GM23338 (cell line): ENCODE measurements at regions not wholly inside any gene's neighbourhood (a gene's known extent, or its start where the extent isn't known, plus 50 kb on each side); places are given as distances from the start of the nearest gene placed in this dataset.

Source experiments
- ATAC-seq: fragments of 200-7000 bp; cut with Tn5 transposase; 3 replicates; pipeline ENCODE4 v1.9.1; 2020
- DNase-seq: peaks from one replicate; pipeline ENCODE4 v3.0.0-alpha.2; 2015; ENCODE audit warnings: low spot score
- H2AFZ ChIP-seq: fragments of 200-600 bp; sonication (generic); 2 replicates; pipeline ENCODE4 v1.8.0; 2016; ENCODE audit warnings: antibody characterized with exemption, mild to moderate bottlenecking, moderate library complexity
- H3F3A ChIP-seq: fragments of 200-600 bp; sonication (generic); replicated peaks from 2 replicates; pipeline ENCODE4 v1.8.0; 2017; ENCODE audit warnings: antibody characterized with exemption, mixed run types, low read depth
- H3K27ac ChIP-seq: fragments of 200-600 bp; sonication (generic); 2 replicates; pipeline ENCODE4 v1.6.1; 2016; ENCODE audit warnings: low read depth
- H3K27me3 ChIP-seq: fragments of 200-600 bp; sonication (generic); 2 replicates; pipeline ENCODE4 v1.8.0; 2016; ENCODE audit warnings: mild to moderate bottlenecking, mixed run types, moderate library complexity; ENCODE audit not compliant: insufficient read depth
- H3K36me3 ChIP-seq: fragments of 200-600 bp; sonication (generic); 2 replicates; pipeline ENCODE4 v1.8.0; 2016; ENCODE audit warnings: mild to moderate bottlenecking; ENCODE audit not compliant: insufficient read depth
- H3K4me1 ChIP-seq: fragments of 200-600 bp; sonication (generic); 2 replicates; pipeline ENCODE4 v1.8.0; 2016; ENCODE audit warnings: mild to moderate bottlenecking, moderate library complexity; ENCODE audit not compliant: insufficient read depth
- H3K4me2 ChIP-seq: fragments of 200-600 bp; sonication (generic); 2 replicates; pipeline ENCODE4 v1.7.1; 2017; ENCODE audit warnings: mixed run types
- H3K4me3 ChIP-seq: fragments of 200-600 bp; sonication (generic); 2 replicates; pipeline ENCODE4 v1.6.1; 2016; ENCODE audit warnings: mixed run types
- H3K79me2 ChIP-seq: fragments of 200-600 bp; sonication (generic); replicated peaks from 2 replicates; pipeline ENCODE4 v1.8.0; 2017; ENCODE audit warnings: mild to moderate bottlenecking; ENCODE audit not compliant: insufficient read depth
- H3K9me2 ChIP-seq: fragments of 200-600 bp; sonication (generic); 2 replicates; pipeline ENCODE4 v1.8.0; 2017; ENCODE audit not compliant: insufficient read depth
- H4K20me1 ChIP-seq: fragments of 200-600 bp; sonication (generic); replicated peaks from 2 replicates; pipeline ENCODE4 v1.8.0; 2017; ENCODE audit warnings: mild to moderate bottlenecking; ENCODE audit not compliant: insufficient read depth
- H3K27ac Mint-ChIP-seq: 2 replicates; pipeline ENCODE4 v1.8.0; 2020; ENCODE audit warnings: inconsistent platforms, mild to moderate bottlenecking, moderate library complexity, mixed read lengths
- H3K27me3 Mint-ChIP-seq: 3 replicates; pipeline ENCODE4 v1.8.0; 2022; ENCODE audit warnings: low read depth, mild to moderate bottlenecking, moderate library complexity, mixed read lengths, inconsistent platforms; ENCODE audit not compliant: insufficient read depth, poor library complexity
- H3K36me3 Mint-ChIP-seq: 3 replicates; pipeline ENCODE4 v1.8.0; 2021; ENCODE audit warnings: low read depth, mild to moderate bottlenecking, inconsistent platforms, moderate library complexity, mixed read lengths
- H3K4me1 Mint-ChIP-seq: 3 replicates; pipeline ENCODE4 v1.8.0; 2020; ENCODE audit warnings: mild to moderate bottlenecking, inconsistent platforms, mixed read lengths
- H3K4me3 Mint-ChIP-seq: 3 replicates; pipeline ENCODE4 v1.8.0; 2021; ENCODE audit warnings: moderate library complexity, mild to moderate bottlenecking, inconsistent platforms, mixed read lengths
- H3K9me3 Mint-ChIP-seq: 3 replicates; pipeline ENCODE4 v1.8.0; 2020; ENCODE audit warnings: moderate library complexity, mild to moderate bottlenecking, inconsistent platforms, mixed read lengths
- CREB1 ChIP-seq: fragments of 250-450 bp; sonication (Bioruptor Pico); IDR thresholded peaks from 2 replicates; pipeline ENCODE4 v1.5.0; 2020; ENCODE audit warnings: low read depth, mild to moderate bottlenecking, moderate library complexity
- EZH2 ChIP-seq: fragments of 200-600 bp; sonication (generic); IDR thresholded peaks from one replicate; pipeline ENCODE4 v1.8.0; 2017; ENCODE audit warnings: antibody characterized with exemption, mild to moderate bottlenecking, low read depth; ENCODE audit not compliant: unreplicated experiment
- NANOG ChIP-seq: IDR thresholded peaks from 2 replicates; pipeline ENCODE4 v1.6.1; 2016; ENCODE audit warnings: antibody characterized with exemption, borderline replicate concordance
- POLR2AphosphoS5 ChIP-seq: IDR thresholded peaks from 2 replicates; pipeline ENCODE4 v1.6.1; 2016; ENCODE audit warnings: antibody characterized with exemption, low read depth
- STAT1 ChIP-seq: IDR thresholded peaks from one replicate; pipeline ENCODE4 v1.6.1; 2016; ENCODE audit warnings: antibody characterized with exemption; ENCODE audit not compliant: unreplicated experiment
- ZNF331 ChIP-seq: fragments of 250-450 bp; sonication (Bioruptor Pico); IDR thresholded peaks from 2 replicates; pipeline ENCODE4 v1.5.0; 2020; ENCODE audit warnings: low read depth, mild to moderate bottlenecking, moderate library complexity
- TF ChIP-seq, protein P1 (sequence below): IDR thresholded peaks from one replicate; pipeline ENCODE4 v1.6.1; 2018; ENCODE audit warnings: antibody characterized with exemption; ENCODE audit not compliant: unreplicated experiment
- TF ChIP-seq, protein P2 (sequence below): IDR thresholded peaks from 2 replicates; pipeline ENCODE4 v1.6.1; 2016; ENCODE audit warnings: antibody characterized with exemption
- TF ChIP-seq, protein P3 (sequence below), 2 experiments: fragments of 200-600 bp in 1 of 2; sonication (generic) in 1 of 2; conservative IDR thresholded peaks; 2 replicates each; pipeline versions ENCODE4 v1.5.1 to v1.6.1; 2016 to 2017; ENCODE audit warnings: antibody characterized with exemption in 2 of 2, low read depth in 2 of 2, mild to moderate bottlenecking in 2 of 2, moderate library complexity in 1 of 2
- TF ChIP-seq, protein P4 (sequence below): fragments of 250-450 bp; sonication (Bioruptor Pico); IDR thresholded peaks from 2 replicates; pipeline ENCODE4 v1.5.0; 2020; ENCODE audit warnings: mild to moderate bottlenecking, moderate library complexity

DNA sequence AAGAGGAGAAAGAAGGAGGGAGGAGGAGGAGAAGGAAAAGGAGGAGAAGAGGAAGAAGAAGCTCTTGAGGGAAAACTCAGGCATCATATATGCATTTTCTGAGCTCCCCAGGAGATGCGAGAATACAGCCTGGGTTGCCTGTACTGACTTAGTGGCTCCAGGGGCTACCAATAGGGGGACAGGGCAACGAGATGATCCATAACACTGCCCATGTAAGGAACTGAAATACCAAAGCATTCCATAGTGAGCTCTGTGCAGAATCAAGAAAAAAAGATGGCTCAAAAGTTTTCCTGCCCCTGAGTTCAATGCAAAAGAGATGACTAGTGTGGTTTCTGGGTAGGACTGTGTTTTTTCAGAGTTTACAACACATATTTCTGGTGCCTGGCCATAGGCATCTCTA, 258.7 kb downstream of the ALDH8A1 start:
- H4K20me1 ChIP-seq: no peaks in the 10 kb centered on the region
- H3K4me1 Mint-ChIP-seq: no peaks in the 10 kb centered on the region
- no peak overlapping the region for H3K4me3 Mint-ChIP-seq
- H3K27me3 Mint-ChIP-seq: no peaks in the 10 kb centered on the region
- H3K36me3 ChIP-seq: no peaks in the 10 kb centered on the region
- no peak overlapping the region for H3K27ac ChIP-seq
- H3K4me1 ChIP-seq: no peaks in the 10 kb centered on the region
- no peaks in the 10 kb centered on the region for H3K79me2 ChIP-seq
- no peak overlapping the region for H2AFZ ChIP-seq
- H3K9me3 Mint-ChIP-seq: no peaks in the 10 kb centered on the region; the same call in 1 of the 3 replicates
- no peak overlapping the region for H3K4me3 ChIP-seq
- H3F3A ChIP-seq: no peaks in the 10 kb centered on the region
- H3K4me2 ChIP-seq: no peak overlapping the region
- H3K27me3 ChIP-seq: no peaks in the 10 kb centered on the region
- H3K9me2 ChIP-seq: no peaks in the 10 kb centered on the region
- DNase-seq: no peak
- H3K36me3 Mint-ChIP-seq: no peaks in the 10 kb centered on the region
- no peak overlapping the region for H3K27ac Mint-ChIP-seq
- TF ChIP-seq, protein P1, sequence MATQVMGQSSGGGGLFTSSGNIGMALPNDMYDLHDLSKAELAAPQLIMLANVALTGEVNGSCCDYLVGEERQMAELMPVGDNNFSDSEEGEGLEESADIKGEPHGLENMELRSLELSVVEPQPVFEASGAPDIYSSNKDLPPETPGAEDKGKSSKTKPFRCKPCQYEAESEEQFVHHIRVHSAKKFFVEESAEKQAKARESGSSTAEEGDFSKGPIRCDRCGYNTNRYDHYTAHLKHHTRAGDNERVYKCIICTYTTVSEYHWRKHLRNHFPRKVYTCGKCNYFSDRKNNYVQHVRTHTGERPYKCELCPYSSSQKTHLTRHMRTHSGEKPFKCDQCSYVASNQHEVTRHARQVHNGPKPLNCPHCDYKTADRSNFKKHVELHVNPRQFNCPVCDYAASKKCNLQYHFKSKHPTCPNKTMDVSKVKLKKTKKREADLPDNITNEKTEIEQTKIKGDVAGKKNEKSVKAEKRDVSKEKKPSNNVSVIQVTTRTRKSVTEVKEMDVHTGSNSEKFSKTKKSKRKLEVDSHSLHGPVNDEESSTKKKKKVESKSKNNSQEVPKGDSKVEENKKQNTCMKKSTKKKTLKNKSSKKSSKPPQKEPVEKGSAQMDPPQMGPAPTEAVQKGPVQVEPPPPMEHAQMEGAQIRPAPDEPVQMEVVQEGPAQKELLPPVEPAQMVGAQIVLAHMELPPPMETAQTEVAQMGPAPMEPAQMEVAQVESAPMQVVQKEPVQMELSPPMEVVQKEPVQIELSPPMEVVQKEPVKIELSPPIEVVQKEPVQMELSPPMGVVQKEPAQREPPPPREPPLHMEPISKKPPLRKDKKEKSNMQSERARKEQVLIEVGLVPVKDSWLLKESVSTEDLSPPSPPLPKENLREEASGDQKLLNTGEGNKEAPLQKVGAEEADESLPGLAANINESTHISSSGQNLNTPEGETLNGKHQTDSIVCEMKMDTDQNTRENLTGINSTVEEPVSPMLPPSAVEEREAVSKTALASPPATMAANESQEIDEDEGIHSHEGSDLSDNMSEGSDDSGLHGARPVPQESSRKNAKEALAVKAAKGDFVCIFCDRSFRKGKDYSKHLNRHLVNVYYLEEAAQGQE: no peak
- TF ChIP-seq, protein P2, sequence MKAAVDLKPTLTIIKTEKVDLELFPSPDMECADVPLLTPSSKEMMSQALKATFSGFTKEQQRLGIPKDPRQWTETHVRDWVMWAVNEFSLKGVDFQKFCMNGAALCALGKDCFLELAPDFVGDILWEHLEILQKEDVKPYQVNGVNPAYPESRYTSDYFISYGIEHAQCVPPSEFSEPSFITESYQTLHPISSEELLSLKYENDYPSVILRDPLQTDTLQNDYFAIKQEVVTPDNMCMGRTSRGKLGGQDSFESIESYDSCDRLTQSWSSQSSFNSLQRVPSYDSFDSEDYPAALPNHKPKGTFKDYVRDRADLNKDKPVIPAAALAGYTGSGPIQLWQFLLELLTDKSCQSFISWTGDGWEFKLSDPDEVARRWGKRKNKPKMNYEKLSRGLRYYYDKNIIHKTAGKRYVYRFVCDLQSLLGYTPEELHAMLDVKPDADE: no peak
- TF ChIP-seq EZH2: no peak
- no peak for TF ChIP-seq CREB1 (CRISPR knock-in tag)
- TF ChIP-seq, protein P3, sequence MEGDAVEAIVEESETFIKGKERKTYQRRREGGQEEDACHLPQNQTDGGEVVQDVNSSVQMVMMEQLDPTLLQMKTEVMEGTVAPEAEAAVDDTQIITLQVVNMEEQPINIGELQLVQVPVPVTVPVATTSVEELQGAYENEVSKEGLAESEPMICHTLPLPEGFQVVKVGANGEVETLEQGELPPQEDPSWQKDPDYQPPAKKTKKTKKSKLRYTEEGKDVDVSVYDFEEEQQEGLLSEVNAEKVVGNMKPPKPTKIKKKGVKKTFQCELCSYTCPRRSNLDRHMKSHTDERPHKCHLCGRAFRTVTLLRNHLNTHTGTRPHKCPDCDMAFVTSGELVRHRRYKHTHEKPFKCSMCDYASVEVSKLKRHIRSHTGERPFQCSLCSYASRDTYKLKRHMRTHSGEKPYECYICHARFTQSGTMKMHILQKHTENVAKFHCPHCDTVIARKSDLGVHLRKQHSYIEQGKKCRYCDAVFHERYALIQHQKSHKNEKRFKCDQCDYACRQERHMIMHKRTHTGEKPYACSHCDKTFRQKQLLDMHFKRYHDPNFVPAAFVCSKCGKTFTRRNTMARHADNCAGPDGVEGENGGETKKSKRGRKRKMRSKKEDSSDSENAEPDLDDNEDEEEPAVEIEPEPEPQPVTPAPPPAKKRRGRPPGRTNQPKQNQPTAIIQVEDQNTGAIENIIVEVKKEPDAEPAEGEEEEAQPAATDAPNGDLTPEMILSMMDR (conservative IDR thresholded peaks at IDR 0.05; ENCODE audit: low read depth in 2 of 2): peak; percentile 4 to 23; a peak in 1 of 4 replicates
- peak; percentile 60; the same call in 2 of the 3 replicates for ATAC-seq

DNA sequence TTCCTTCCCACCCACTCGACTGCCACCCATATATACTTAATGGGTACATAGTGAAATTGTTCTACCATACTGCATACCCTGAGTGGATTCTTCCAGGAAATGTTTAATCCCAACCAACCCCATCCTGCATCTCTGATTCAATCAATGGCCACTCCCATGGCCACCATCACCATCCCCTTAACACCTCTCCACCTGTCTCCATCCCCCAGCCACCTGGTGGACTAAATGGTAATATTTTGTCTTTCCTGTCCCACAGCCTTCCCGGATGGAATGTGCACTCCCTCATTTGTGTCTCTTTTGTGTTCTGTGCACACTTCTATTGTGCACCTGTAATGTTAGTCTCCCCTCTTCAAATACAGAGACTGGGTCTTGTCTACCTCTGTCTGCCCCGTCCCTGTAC, 259.9 kb downstream of the ALDH8A1 start:
- H3K4me1 ChIP-seq: no peaks in the 10 kb centered on the region
- H3K27me3 ChIP-seq: no peaks in the 10 kb centered on the region
- H3K36me3 ChIP-seq: no peaks in the 10 kb centered on the region
- no peak overlapping the region for H3K27ac ChIP-seq
- no peaks in the 10 kb centered on the region for H3F3A ChIP-seq
- Mint-ChIP-seq H3K4me1 (no peaks in the 10 kb centered on the region), H3K9me3 (no peaks in the 10 kb centered on the region; the same call in 1 of the 3 replicates), H3K27me3 (no peaks in the 10 kb centered on the region), H3K4me3 (no peak overlapping the region), H3K27ac (no peak overlapping the region), H3K36me3 (no peaks in the 10 kb centered on the region)
- no peak overlapping the region for H2AFZ ChIP-seq
- H3K9me2 ChIP-seq: no peaks in the 10 kb centered on the region
- H3K4me2 ChIP-seq: no peak overlapping the region
- DNase-seq: no peak
- H4K20me1 ChIP-seq: no peaks in the 10 kb centered on the region
- no peak for ATAC-seq
- H3K4me3 ChIP-seq: no peak overlapping the region
- no peaks in the 10 kb centered on the region for H3K79me2 ChIP-seq
- TF ChIP-seq, protein P4, sequence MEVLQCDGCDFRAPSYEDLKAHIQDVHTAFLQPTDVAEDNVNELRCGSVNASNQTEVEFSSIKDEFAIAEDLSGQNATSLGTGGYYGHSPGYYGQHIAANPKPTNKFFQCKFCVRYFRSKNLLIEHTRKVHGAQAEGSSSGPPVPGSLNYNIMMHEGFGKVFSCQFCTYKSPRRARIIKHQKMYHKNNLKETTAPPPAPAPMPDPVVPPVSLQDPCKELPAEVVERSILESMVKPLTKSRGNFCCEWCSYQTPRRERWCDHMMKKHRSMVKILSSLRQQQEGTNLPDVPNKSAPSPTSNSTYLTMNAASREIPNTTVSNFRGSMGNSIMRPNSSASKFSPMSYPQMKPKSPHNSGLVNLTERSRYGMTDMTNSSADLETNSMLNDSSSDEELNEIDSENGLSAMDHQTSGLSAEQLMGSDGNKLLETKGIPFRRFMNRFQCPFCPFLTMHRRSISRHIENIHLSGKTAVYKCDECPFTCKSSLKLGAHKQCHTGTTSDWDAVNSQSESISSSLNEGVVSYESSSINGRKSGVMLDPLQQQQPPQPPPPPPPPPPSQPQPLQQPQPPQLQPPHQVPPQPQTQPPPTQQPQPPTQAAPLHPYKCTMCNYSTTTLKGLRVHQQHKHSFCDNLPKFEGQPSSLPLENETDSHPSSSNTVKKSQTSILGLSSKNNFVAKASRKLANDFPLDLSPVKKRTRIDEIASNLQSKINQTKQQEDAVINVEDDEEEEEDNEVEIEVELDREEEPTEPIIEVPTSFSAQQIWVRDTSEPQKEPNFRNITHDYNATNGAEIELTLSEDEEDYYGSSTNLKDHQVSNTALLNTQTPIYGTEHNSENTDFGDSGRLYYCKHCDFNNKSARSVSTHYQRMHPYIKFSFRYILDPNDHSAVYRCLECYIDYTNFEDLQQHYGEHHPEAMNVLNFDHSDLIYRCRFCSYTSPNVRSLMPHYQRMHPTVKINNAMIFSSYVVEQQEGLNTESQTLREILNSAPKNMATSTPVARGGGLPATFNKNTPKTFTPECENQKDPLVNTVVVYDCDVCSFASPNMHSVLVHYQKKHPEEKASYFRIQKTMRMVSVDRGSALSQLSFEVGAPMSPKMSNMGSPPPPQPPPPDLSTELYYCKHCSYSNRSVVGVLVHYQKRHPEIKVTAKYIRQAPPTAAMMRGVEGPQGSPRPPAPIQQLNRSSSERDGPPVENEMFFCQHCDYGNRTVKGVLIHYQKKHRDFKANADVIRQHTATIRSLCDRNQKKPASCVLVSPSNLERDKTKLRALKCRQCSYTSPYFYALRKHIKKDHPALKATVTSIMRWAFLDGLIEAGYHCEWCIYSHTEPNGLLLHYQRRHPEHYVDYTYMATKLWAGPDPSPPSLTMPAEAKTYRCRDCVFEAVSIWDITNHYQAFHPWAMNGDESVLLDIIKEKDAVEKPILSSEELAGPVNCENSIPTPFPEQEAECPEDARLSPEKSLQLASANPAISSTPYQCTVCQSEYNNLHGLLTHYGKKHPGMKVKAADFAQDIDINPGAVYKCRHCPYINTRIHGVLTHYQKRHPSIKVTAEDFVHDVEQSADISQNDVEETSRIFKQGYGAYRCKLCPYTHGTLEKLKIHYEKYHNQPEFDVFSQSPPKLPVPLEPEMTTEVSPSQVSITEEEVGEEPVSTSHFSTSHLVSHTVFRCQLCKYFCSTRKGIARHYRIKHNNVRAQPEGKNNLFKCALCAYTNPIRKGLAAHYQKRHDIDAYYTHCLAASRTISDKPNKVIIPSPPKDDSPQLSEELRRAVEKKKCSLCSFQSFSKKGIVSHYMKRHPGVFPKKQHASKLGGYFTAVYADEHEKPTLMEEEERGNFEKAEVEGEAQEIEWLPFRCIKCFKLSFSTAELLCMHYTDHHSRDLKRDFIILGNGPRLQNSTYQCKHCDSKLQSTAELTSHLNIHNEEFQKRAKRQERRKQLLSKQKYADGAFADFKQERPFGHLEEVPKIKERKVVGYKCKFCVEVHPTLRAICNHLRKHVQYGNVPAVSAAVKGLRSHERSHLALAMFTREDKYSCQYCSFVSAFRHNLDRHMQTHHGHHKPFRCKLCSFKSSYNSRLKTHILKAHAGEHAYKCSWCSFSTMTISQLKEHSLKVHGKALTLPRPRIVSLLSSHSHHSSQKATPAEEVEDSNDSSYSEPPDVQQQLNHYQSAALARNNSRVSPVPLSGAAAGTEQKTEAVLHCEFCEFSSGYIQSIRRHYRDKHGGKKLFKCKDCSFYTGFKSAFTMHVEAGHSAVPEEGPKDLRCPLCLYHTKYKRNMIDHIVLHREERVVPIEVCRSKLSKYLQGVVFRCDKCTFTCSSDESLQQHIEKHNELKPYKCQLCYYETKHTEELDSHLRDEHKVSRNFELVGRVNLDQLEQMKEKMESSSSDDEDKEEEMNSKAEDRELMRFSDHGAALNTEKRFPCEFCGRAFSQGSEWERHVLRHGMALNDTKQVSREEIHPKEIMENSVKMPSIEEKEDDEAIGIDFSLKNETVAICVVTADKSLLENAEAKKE (CRISPR knock-in tag): no peak
- TF ChIP-seq EZH2: no peak
- no peak for TF ChIP-seq ZNF331 (CRISPR knock-in tag)
- TF ChIP-seq POLR2AphosphoS5: no peak
- TF ChIP-seq STAT1: no peak
- TF ChIP-seq NANOG: no peak
